Fibroblast of pulmonary artery (primary cell): ENCODE measurements at regions not wholly inside any gene's neighbourhood (a gene's known extent, or its start where the extent isn't known, plus 50 kb on each side); places are given as distances from the start of the nearest gene placed in this dataset.

Experiments
- DNase-seq: peaks from one replicate; pipeline ENCODE4 v3.0.0-alpha.2; 2010; ENCODE audit warnings: low read depth
- H3K4me3 ChIP-seq: replicated peaks from 2 replicates; pipeline ENCODE4 v1.5.1; 2011; ENCODE audit warnings: low read depth, mild to moderate bottlenecking, control low read depth, low read length, moderate library complexity
- CTCF ChIP-seq: IDR thresholded peaks from 2 replicates; pipeline ENCODE4 v1.5.1; 2011; ENCODE audit warnings: mild to moderate bottlenecking, control low read depth, low read length, inconsistent platforms; ENCODE audit errors: missing control alignments

GRCh38 chr11:70833554-70833953 is 418.8 kb downstream of the SHANK2 start:
- DNase-seq = no peak
- TF ChIP-seq CTCF = no peak

GRCh38 chr11:70834277-70834940 is 418.0 kb downstream of the SHANK2 start:
- no peak for TF ChIP-seq CTCF
- DNase-seq = no peak
- H3K4me3 ChIP-seq = no peak overlapping the region

More at GRCh38 chr11:70833554-70833953, 418.8 kb downstream of the SHANK2 start:
- no peak overlapping the region for H3K4me3 ChIP-seq

- H3K4me3 ChIP-seq = no peak overlapping the region
- DNase-seq = no peak
- no peak for TF ChIP-seq CTCF
Measured at GRCh38 chr11:70834984-70835560, 417.3 kb downstream of the SHANK2 start.

- no peak for DNase-seq
- H3K4me3 ChIP-seq = no peak overlapping the region
- no peak for TF ChIP-seq CTCF
Measured at GRCh38 chr11:70836071-70836470, 416.3 kb downstream of the SHANK2 start.

- H3K4me3 ChIP-seq = no peak overlapping the region
- no peak for TF ChIP-seq CTCF
- no peak for DNase-seq
Measured at GRCh38 chr11:70838198-70838597, 414.2 kb downstream of the SHANK2 start.

GRCh38 chr11:70839851-70840250 is 412.5 kb downstream of the SHANK2 start:
- DNase-seq = no peak
- no peak for TF ChIP-seq CTCF
- H3K4me3 ChIP-seq = no peak overlapping the region

- TF ChIP-seq CTCF = no peak
- H3K4me3 ChIP-seq = no peak overlapping the region
- no peak for DNase-seq
Measured at GRCh38 chr11:70841264-70841663, 411.1 kb downstream of the SHANK2 start.
